OCI-LY1 (cell line): ENCODE measurements at regions not wholly inside any gene's neighbourhood (a gene's known extent, or its start where the extent isn't known, plus 50 kb on each side); places are given as distances from the start of the nearest gene placed in this dataset.

Experiments used
- H2AFZ ChIP-seq: fragments of 200-600 bp; sonication (generic), shearing (Covaris generic); 2 replicates; pipeline ENCODE4 v1.6.0; 2014; ENCODE audit warnings: antibody characterized with exemption, mild to moderate bottlenecking, low read length
- H3F3A ChIP-seq: fragments of 200-600 bp; sonication (generic), shearing (Covaris generic); 2 replicates; pipeline ENCODE4 v1.6.0; 2014; ENCODE audit warnings: mild to moderate bottlenecking, antibody characterized with exemption, low read length, moderate library complexity; ENCODE audit not compliant: insufficient read depth
- H3K27ac ChIP-seq: fragments of 200-600 bp; sonication (generic); 2 replicates; pipeline ENCODE4 v1.5.1; 2014; ENCODE audit warnings: low read length, mixed run types, mild to moderate bottlenecking, low read depth; ENCODE audit not compliant: poor library complexity, severe bottlenecking
- H3K27me3 ChIP-seq: fragments of 200-600 bp; sonication (generic); 2 replicates; pipeline ENCODE4 v1.6.0; 2014; ENCODE audit warnings: antibody characterized with exemption, mild to moderate bottlenecking, low read length, moderate library complexity; ENCODE audit not compliant: insufficient read depth
- H3K36me3 ChIP-seq: fragments of 200-600 bp; sonication (generic); 2 replicates; pipeline ENCODE4 v1.6.1; 2014; ENCODE audit warnings: mild to moderate bottlenecking, antibody characterized with exemption, low read length, moderate library complexity, mixed read lengths; ENCODE audit not compliant: insufficient read depth
- H3K4me1 ChIP-seq: fragments of 200-600 bp; sonication (generic); 2 replicates; pipeline ENCODE4 v1.5.1; 2014; ENCODE audit warnings: mild to moderate bottlenecking, low read length, moderate library complexity; ENCODE audit not compliant: insufficient read depth, severe bottlenecking
- H3K4me2 ChIP-seq: fragments of 200-600 bp; sonication (generic), shearing (Covaris generic); 2 replicates; pipeline ENCODE4 v1.6.1; 2014; ENCODE audit warnings: low read length
- H3K4me3 ChIP-seq: fragments of 200-600 bp; sonication (generic); 2 replicates; pipeline ENCODE4 v1.5.1; 2014; ENCODE audit warnings: low read length, low read depth, mild to moderate bottlenecking, mixed read lengths; ENCODE audit not compliant: poor library complexity, severe bottlenecking
- H3K79me2 ChIP-seq: fragments of 200-600 bp; shearing (Covaris generic); 2 replicates; pipeline ENCODE4 v1.6.1; 2016; ENCODE audit warnings: mixed run types, low read length, mixed read lengths; ENCODE audit not compliant: insufficient read depth
- H3K9ac ChIP-seq: fragments of 200-600 bp; sonication (generic), shearing (Covaris generic); 2 replicates; pipeline ENCODE4 v1.6.1; 2014; ENCODE audit warnings: mild to moderate bottlenecking, low read length, mixed read lengths
- H3K9me2 ChIP-seq: fragments of 200-600 bp; sonication (generic), shearing (Covaris generic); 2 replicates; pipeline ENCODE4 v1.6.1; 2014; ENCODE audit warnings: low read depth, mild to moderate bottlenecking, low read length, mixed read lengths
- H3K9me3 ChIP-seq: fragments of 200-600 bp; shearing (Covaris generic); 2 replicates; pipeline ENCODE4 v1.6.1; 2014; ENCODE audit warnings: low read length, mixed read lengths
- H4K20me1 ChIP-seq: fragments of 200-600 bp; sonication (generic), shearing (Covaris generic); 2 replicates; pipeline ENCODE4 v1.6.0; 2016; ENCODE audit warnings: mild to moderate bottlenecking, low read length; ENCODE audit not compliant: insufficient read depth
- EZH2 ChIP-seq: fragments of 200-600 bp; sonication (generic), shearing (Covaris generic); IDR thresholded peaks from 2 replicates; pipeline ENCODE4 v1.8.0; 2017; ENCODE audit warnings: borderline replicate concordance, mixed run types, mild to moderate bottlenecking, antibody characterized with exemption, low read length, moderate library complexity, mixed read lengths
- TF ChIP-seq, protein P1 (sequence below): fragments of 200-600 bp; sonication (generic), shearing (Covaris generic); IDR thresholded peaks from 2 replicates; pipeline ENCODE4 v1.5.1; 2017; ENCODE audit warnings: mild to moderate bottlenecking, antibody characterized with exemption, low read length, moderate library complexity, mixed read lengths

DNA sequence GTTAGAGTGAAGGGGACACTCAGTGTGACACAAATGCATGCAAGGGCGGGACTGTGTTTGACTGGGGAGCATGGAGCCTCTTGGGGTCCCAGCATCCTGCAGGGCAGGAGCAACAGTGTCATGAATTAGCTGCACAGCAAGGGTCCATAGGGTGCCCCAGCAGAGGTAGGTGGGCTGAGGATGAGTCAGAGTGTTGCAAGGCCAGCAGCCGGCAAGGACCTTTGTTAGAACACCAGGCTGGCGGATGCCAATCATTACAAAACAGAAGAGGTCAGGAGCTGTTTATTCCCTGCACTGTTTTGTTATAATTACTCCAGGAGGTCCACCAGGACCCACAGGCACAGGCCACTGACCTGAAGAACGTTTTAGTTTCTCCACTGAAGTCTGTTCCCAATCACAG, 362.2 kb upstream of the DUSP10 start:
- Histone ChIP-seq H4K20me1 (no peaks in the 10 kb centered on the region), H2AFZ (no peak overlapping the region), H3K79me2 (no peaks in the 10 kb centered on the region), H3K36me3 (no peaks in the 10 kb centered on the region), H3K4me1 (no peaks in the 10 kb centered on the region), H3K9ac (no peak overlapping the region), H3K27ac (no peak overlapping the region), H3F3A (no peaks in the 10 kb centered on the region), H3K27me3 (no peaks in the 10 kb centered on the region), H3K4me3 (no peak overlapping the region), H3K4me2 (no peak overlapping the region), H3K9me2 (no peaks in the 10 kb centered on the region), H3K9me3 (no peaks in the 10 kb centered on the region)
- TF ChIP-seq, protein P1, sequence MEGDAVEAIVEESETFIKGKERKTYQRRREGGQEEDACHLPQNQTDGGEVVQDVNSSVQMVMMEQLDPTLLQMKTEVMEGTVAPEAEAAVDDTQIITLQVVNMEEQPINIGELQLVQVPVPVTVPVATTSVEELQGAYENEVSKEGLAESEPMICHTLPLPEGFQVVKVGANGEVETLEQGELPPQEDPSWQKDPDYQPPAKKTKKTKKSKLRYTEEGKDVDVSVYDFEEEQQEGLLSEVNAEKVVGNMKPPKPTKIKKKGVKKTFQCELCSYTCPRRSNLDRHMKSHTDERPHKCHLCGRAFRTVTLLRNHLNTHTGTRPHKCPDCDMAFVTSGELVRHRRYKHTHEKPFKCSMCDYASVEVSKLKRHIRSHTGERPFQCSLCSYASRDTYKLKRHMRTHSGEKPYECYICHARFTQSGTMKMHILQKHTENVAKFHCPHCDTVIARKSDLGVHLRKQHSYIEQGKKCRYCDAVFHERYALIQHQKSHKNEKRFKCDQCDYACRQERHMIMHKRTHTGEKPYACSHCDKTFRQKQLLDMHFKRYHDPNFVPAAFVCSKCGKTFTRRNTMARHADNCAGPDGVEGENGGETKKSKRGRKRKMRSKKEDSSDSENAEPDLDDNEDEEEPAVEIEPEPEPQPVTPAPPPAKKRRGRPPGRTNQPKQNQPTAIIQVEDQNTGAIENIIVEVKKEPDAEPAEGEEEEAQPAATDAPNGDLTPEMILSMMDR = no peak
- TF ChIP-seq EZH2 = no peak

DNA sequence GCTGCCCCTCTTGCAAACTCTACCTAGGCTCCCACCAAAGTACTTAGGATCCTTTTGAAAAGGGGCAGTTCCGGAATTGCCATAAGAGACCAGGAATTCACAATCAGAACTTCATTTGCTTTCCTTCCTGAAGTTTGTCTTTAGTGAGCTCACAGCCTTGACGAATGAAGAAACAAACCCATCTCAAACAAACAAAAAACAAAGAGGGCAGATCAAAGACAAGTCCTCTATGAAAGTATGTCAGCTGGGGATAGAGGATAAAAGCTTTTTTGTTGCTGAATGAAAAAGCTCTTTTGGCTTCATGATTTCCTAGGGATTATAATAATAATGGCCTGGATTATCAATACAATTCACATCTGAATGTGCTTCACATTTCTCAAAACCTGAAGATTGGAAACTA, 357.9 kb upstream of the DUSP10 start:
- H3K9me3 ChIP-seq = no peaks in the 10 kb centered on the region
- no peak overlapping the region for H3K9ac ChIP-seq
- no peak overlapping the region for H2AFZ ChIP-seq
- no peaks in the 10 kb centered on the region for H3F3A ChIP-seq
- no peak overlapping the region for H3K4me2 ChIP-seq
- H3K79me2 ChIP-seq = no peaks in the 10 kb centered on the region
- TF ChIP-seq, protein P1 = no peak
- TF ChIP-seq EZH2 = no peak
- no peaks in the 10 kb centered on the region for H3K36me3 ChIP-seq
- H3K27ac ChIP-seq = no peak overlapping the region
- no peak overlapping the region for H3K4me3 ChIP-seq
- no peaks in the 10 kb centered on the region for H4K20me1 ChIP-seq
- no peaks in the 10 kb centered on the region for H3K27me3 ChIP-seq
- no peaks in the 10 kb centered on the region for H3K9me2 ChIP-seq
- H3K4me1 ChIP-seq = no peaks in the 10 kb centered on the region

DNA sequence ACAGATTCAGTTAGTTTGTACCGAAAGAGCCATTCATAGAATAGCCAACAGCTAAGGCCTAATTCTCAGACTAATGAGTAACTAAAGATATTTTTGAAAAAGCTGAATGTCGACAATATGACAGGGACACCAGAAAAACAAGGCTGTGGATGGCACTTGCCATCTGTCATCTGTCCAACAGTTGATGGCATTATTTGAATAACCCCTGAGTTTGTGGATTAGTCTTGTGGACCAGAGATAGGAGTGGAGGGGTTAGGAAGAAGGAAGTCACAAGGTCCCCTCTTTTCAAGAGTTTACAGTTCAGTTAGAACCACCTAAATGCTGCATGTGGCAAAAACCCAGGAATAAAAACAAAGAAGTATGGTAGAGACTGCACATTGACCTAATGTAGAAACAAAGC, 356.5 kb upstream of the DUSP10 start:
- H3K27ac ChIP-seq = no peak overlapping the region

More for the DNA sequence above, 356.5 kb upstream of the DUSP10 start:
- H3K9ac ChIP-seq = no peak overlapping the region
- no peaks in the 10 kb centered on the region for H3F3A ChIP-seq
- no peaks in the 10 kb centered on the region for H3K27me3 ChIP-seq
- no peaks in the 10 kb centered on the region for H3K9me3 ChIP-seq
- H3K4me1 ChIP-seq = no peaks in the 10 kb centered on the region
- no peak overlapping the region for H3K4me3 ChIP-seq
- TF ChIP-seq EZH2 = no peak
- TF ChIP-seq, protein P1 = no peak
- H3K4me2 ChIP-seq = no peak overlapping the region
- no peaks in the 10 kb centered on the region for H3K36me3 ChIP-seq
- H3K79me2 ChIP-seq = no peaks in the 10 kb centered on the region
- H4K20me1 ChIP-seq = no peaks in the 10 kb centered on the region
- H2AFZ ChIP-seq = no peak overlapping the region
- H3K9me2 ChIP-seq = no peaks in the 10 kb centered on the region
